ENCODE measurements at regions not wholly inside any gene's neighbourhood (a gene's known extent, or its start where the extent isn't known, plus 50 kb on each side); places are given as distances from the start of the nearest gene placed in this dataset.
"Not testable (repeated sequence)": the region's sequence is repeated elsewhere in the genome, so short reads cannot be mapped to it uniquely, and the experiment has no call there.

- DNase-seq (ENCODE audit: low spot score) = no peak
Measured at GRCh38 chr9:115781070-115781736, 372.4 kb upstream of the PAPPA start.

DNA sequence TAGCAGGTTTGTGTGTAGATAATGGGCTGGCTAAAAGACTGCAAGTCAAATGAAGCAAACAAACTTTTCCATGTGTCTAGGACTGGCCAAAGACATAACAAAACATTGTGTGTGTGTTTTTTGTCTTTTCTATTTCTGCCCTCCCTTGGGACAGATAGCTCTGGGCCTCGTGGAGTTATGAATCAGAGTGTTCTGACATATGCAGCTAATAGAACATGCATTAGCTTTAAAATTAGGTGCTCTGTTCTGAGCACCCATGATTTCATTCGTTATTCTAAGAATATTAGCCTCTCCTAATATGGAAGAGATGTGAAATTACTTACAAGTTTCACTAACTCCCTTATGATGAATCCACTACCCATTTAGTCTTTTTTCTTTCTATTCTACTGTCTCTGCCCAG is 367.3 kb upstream of the PAPPA start:
- DNase-seq (ENCODE audit: low spot score) = no peak

GRCh38 chr9:115790520-115790919 is 363.1 kb upstream of the PAPPA start:
- no peak for DNase-seq (ENCODE audit: low spot score)

- no peak for DNase-seq (ENCODE audit: low spot score)
Measured at GRCh38 chr9:115794921-115795475, 358.6 kb upstream of the PAPPA start.

- DNase-seq (ENCODE audit: low spot score) = no peak
Measured at GRCh38 chr9:115799734-115800133, 353.9 kb upstream of the PAPPA start.

- no peak for DNase-seq (ENCODE audit: low spot score)
Measured at GRCh38 chr9:115804206-115804605, 349.4 kb upstream of the PAPPA start.

GRCh38 chr9:115808108-115808507 is 345.5 kb upstream of the PAPPA start:
- no peak for DNase-seq (ENCODE audit: low spot score)

DNA sequence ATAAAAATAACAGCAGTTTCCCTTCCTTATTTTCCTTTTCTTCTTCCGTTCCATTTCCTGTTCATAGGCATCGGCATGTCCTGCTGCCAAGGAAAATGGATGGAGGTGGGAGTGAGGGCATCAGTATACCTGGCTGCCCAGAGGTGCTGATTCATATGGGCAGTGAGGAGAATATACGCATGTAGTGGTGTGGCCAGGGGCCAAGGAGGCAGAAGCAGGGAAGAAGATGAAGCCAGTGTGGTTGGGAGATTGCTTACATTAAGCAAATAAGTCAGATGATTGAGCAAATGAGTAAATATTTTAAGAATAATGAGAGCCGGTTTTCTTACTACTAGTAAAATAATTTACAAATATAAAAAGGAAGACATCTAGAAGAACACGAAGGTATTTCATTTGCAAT is 344.9 kb upstream of the PAPPA start:
- no peak for DNase-seq (ENCODE audit: low spot score)

DNA sequence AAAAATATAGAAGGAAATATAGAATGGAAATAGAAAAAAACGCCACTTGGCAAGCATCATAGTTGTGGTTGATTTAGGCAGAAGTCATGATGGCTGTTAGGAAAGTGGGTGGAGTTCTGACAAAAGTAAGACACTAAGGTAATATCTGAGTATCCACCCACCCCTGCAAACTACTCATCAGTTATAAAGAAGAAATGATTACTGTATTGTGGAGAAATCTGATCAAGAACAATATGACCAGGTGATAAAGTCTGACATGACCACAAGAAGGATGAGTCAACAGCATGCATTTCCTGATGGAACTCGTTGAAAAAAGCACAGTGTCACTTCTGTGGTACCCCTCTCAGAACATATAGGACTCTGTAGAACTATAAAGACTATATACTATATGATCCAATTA is 343.4 kb upstream of the PAPPA start:
- no peak for DNase-seq (ENCODE audit: low spot score)

GRCh38 chr9:115814081-115814480 is 339.5 kb upstream of the PAPPA start:
- DNase-seq (ENCODE audit: low spot score) = no peak

GRCh38 chr9:115815786-115816185 is 337.8 kb upstream of the PAPPA start:
- no peak for DNase-seq (ENCODE audit: low spot score)

GRCh38 chr9:115818651-115819050 is 334.9 kb upstream of the PAPPA start:
- not testable (repeated sequence) for DNase-seq (ENCODE audit: low spot score)

DNA sequence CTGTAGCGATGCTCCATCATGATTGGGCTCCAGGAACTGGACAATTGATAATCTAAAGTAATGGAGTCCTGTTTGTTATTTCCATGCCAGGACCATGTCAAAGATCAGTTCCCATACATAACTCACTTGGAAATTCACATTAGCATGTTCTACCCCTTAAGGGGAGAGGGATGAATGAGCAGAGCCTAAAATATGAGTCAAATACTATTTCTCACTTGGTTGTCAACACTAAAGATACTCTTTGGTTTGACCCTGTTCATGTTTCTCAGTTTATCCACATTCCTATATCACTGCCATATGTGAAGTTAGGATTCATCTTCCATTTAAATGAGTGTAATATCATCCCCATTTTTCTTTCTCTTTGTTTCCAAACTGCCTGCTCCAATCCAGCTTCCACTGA is 321.6 kb upstream of the PAPPA start:
- DNase-seq (ENCODE audit: low spot score) = no peak

GRCh38 chr9:115837618-115838017 is 316.0 kb upstream of the PAPPA start:
- DNase-seq (ENCODE audit: low spot score) = no peak

DNA sequence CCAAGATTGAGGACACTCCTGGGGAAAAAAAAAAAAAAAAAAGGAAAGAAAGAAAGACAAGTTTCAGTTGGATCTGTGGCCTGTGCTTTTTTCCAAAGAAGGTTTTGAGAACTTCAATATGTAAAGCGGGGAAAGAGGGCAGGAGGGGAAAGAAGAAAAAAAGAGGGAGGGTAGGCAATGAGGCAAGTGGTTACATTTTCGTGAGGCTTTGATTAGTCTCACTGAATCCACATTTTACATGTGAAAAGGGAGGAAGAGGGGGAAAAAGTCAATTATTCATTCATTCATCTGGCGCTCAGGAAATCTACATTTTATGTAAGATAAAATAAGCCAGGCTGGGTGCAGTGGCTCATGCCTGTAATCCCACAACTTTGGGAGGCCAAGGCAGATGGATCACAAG is 315.2 kb upstream of the PAPPA start:
- no peak for DNase-seq (ENCODE audit: low spot score)

GRCh38 chr9:115844433-115844832 is 309.2 kb upstream of the PAPPA start:
- DNase-seq (ENCODE audit: low spot score) = not testable (repeated sequence)

- no peak for DNase-seq (ENCODE audit: low spot score)
Measured at GRCh38 chr9:115845648-115846312, 307.8 kb upstream of the PAPPA start.

DNA sequence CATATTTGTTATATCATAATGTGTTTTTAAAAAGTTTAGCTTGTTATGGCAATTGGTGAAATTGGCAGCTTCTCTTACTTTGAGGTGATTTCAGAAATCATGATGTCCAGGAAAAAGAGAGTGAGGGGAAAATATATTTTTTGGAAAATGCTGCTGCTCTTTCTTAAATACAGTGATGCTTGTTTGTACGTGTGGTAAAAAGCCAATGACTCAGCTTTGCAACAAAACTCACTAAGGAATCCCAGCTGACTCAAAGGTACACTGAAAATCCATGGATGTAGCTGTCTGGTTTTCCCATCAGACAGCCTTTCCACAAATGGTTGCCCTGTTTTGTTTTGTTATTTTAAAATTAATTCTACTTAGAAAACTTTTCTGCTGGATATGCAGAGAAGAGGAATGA is 306.4 kb upstream of the PAPPA start:
- DNase-seq (ENCODE audit: low spot score) = no peak

DNA sequence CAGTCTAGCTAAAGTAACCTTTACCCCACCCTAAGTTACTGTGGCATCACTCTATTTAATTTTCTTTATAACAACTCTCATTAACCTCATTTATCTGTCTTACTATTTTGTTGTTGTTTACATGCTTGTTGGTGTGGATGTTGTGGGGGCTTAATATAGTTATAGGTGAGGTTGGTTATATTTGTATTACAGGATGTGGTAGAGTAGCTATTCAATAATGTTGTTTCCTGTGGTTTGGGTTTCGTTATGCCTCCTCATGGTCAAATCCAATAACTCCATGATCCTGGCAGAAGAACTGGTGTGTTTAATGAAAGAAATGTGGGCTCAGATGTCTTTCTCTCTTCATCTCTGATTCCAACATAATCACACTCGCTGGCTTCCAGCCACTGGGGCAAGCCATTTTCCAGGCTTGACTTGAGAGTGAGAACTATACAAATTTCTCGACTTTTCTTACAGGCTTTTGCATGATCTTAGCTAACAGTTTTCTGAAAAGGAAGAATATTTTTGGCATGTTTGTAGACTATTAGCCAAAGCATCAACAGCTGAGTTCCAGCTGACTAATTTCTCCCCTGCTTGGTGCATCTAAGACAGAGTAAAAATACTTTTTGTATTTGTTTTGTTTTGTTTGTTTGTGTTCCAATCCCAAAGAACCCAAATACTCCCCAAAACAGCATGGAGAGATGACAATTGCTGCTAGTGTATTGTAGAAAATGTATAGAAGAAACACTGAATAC is 303.7 kb upstream of the PAPPA start:
- no peak for DNase-seq (ENCODE audit: low spot score)

GRCh38 chr9:115850548-115851304 is 302.9 kb upstream of the PAPPA start:
- DNase-seq (ENCODE audit: low spot score) = no peak

DNA sequence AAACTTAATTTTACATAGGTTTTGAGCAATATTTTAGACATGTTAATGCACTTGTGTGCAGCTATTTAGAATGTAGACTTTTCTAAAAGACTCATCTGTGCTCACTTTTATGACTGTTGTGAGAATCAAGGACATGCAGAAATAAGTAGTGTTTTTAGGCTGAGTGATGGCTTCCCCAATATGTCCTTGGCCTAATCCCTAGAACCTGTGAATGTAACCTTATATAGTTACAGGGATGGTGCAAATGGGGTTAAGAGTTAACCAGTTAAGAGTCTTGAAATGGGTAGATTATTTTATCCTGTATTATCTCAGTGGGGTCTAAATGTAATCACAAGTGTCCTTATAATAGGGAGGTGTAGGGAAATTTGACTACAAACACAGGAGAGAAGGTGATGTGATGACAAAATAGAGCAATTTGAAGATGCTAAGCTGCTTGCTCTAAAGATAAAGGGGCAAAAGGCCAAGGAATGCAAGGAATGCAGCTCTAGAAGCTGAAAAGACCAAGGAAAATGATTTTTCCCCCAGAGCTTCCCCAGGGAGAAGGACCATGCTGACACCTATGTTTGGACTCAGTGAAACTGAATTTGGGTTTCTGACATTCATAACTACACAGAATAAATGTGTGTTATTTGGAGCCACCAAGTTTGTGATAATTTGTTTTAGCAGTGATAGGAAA is 298.0 kb upstream of the PAPPA start:
- DNase-seq (ENCODE audit: low spot score) = no peak

Data from SK-N-DZ (cell line).